HCT116 (cell line): ENCODE measurements at regions not wholly inside any gene's neighbourhood (a gene's known extent, or its start where the extent isn't known, plus 50 kb on each side); places are given as distances from the start of the nearest gene placed in this dataset.

Experiments
- ATAC-seq: fragments of 200-7000 bp; cut with Tn5 transposase; 2 replicates; pipeline ENCODE4 v1.9.1; 2020; ENCODE audit warnings: mild to moderate bottlenecking, moderate library complexity
- BruUV-seq: library from RNA; stranded (reverse); fragments of 400-500 nt; replicated peaks from 2 replicates; lab custom pipeline; 2021; lab: Mats Ljungman, UMichigan
- CTCF ChIA-PET: fragments of 300-600 bp; sonication (Branson Sonifier 250); formaldehyde crosslinking; loops from one replicate; lab custom pipeline; 2021; ENCODE audit warnings: antibody characterized with exemption; lab: Charles Lee
- POLR2A ChIA-PET: fragments of 300-600, 350-600 bp; sonication (Branson Sonifier 250); formaldehyde crosslinking; loops from one replicate; lab custom pipeline; 2021; ENCODE audit warnings: antibody characterized with exemption; lab: Charles Lee
- RAD21 ChIA-PET, 2 experiments: fragments of 300-600 bp; sonication (Branson Sonifier 250); formaldehyde crosslinking; loops; one replicate each; lab custom pipeline; 2023; ENCODE audit warnings: low total read pairs in 2 of 2; ENCODE audit not compliant: uncharacterized antibody in 2 of 2, unreplicated experiment in 2 of 2, low non-redundant PET in 1 of 2; lab: Charles Lee
- DNase-seq: peaks from one replicate; pipeline ENCODE4 v3.0.0-alpha.2; 2010; ENCODE audit warnings: low read depth, low spot score
- H2AFZ ChIP-seq: fragments of 200-600 bp; shearing (Covaris generic), sonication (generic); 2 replicates; pipeline ENCODE4 v1.6.1; 2017; ENCODE audit warnings: low read depth, mixed run types, mixed read lengths, antibody characterized with exemption, low read length; ENCODE audit not compliant: poor library complexity, severe bottlenecking
- H3K27ac ChIP-seq: 2 replicates; pipeline ENCODE4 v1.5.1; 2012; ENCODE audit warnings: low read depth, low read length
- H3K27me3 ChIP-seq: fragments of 200-600 bp; sonication (generic); 2 replicates; pipeline ENCODE4 v1.6.1; 2016; ENCODE audit warnings: mixed run types, low read length, mixed read lengths; ENCODE audit not compliant: insufficient read depth
- H3K36me3 ChIP-seq, 2 experiments: fragments of 200-500 bp in 1 of 2; fragments of 200-600 bp in 1 of 2; sonication (Bioruptor generic) in 1 of 2; sonication (generic) in 1 of 2; 2 replicates each; pipeline versions ENCODE4 v1.5.1 to v1.6.1; 2014 to 2016; ENCODE audit warnings: low read length in 2 of 2, inconsistent platforms in 1 of 2, mixed read lengths in 1 of 2, mixed run types in 1 of 2; ENCODE audit not compliant: insufficient read depth in 2 of 2, control insufficient read depth in 1 of 2
- H3K4me1 ChIP-seq, 2 experiments: fragments of 200-600 bp in 1 of 2; sonication (generic) in 1 of 2; 2 replicates each; pipeline versions ENCODE4 v1.5.1 to v1.6.1; 2012 to 2017; ENCODE audit warnings: low read length in 2 of 2, inconsistent platforms in 1 of 2, mild to moderate bottlenecking in 1 of 2, mixed read lengths in 1 of 2, mixed run types in 1 of 2, moderate library complexity in 1 of 2; ENCODE audit not compliant: insufficient read depth in 2 of 2, control insufficient read depth in 1 of 2
- H3K4me2 ChIP-seq: fragments of 200-600 bp; sonication (generic); 2 replicates; pipeline ENCODE4 v1.6.1; 2017; ENCODE audit warnings: mixed run types, low read length, mixed read lengths
- H3K4me3 ChIP-seq, 2 experiments: fragments of 200-600 bp in 1 of 2; sonication (generic) in 1 of 2; replicated peaks in 1 of 2; 2 replicates each; pipeline ENCODE4 v1.5.1; 2011 to 2016; ENCODE audit warnings: low read length in 2 of 2, control low read depth in 1 of 2, low read depth in 1 of 2, mild to moderate bottlenecking in 1 of 2, mixed read lengths in 1 of 2, mixed run types in 1 of 2
- H3K79me2 ChIP-seq: fragments of 200-600 bp; sonication (generic); 2 replicates; pipeline ENCODE4 v1.6.1; 2017; ENCODE audit warnings: mild to moderate bottlenecking, mixed run types, low read length, moderate library complexity, mixed read lengths; ENCODE audit not compliant: insufficient read depth
- H3K9ac ChIP-seq: fragments of 200-600 bp; sonication (generic); 2 replicates; pipeline ENCODE4 v1.6.1; 2016; ENCODE audit warnings: low read length, mixed read lengths
- H3K9me2 ChIP-seq: fragments of 200-600 bp; sonication (generic), shearing (Covaris generic); 2 replicates; pipeline ENCODE4 v1.6.1; 2017; ENCODE audit warnings: mixed run types, mild to moderate bottlenecking, moderate library complexity; ENCODE audit not compliant: insufficient read depth
- H3K9me3 ChIP-seq, 2 experiments: fragments of 200-500 bp in 1 of 2; fragments of 200-600 bp in 1 of 2; sonication (Bioruptor generic) in 1 of 2; sonication (generic) in 1 of 2; 2 replicates each; pipeline ENCODE4 v1.6.1; 2014 to 2017; ENCODE audit warnings: low read length in 2 of 2, mixed read lengths in 2 of 2, inconsistent platforms in 1 of 2, low read depth in 1 of 2, mild to moderate bottlenecking in 1 of 2, mixed run types in 1 of 2, moderate library complexity in 1 of 2; ENCODE audit not compliant: control insufficient read depth in 1 of 2, insufficient read depth in 1 of 2
- H4K20me1 ChIP-seq: fragments of 200-600 bp; sonication (generic), shearing (Covaris generic); 2 replicates; pipeline ENCODE4 v1.6.1; 2017; ENCODE audit warnings: mixed run types, mild to moderate bottlenecking, moderate library complexity; ENCODE audit not compliant: insufficient read depth
- CEBPB ChIP-seq: IDR thresholded peaks from 2 replicates; pipeline ENCODE4 v1.6.1; 2012; ENCODE audit warnings: low read depth
- EGR1 ChIP-seq: IDR thresholded peaks from 2 replicates; pipeline ENCODE4 v1.6.1; 2012; ENCODE audit warnings: low read depth
- EZH2phosphoT487 ChIP-seq: fragments of 200-600 bp; IDR thresholded peaks from 2 replicates; pipeline ENCODE4 v1.6.1; 2018; ENCODE audit warnings: antibody characterized with exemption, borderline replicate concordance
- JUND ChIP-seq: IDR thresholded peaks from 2 replicates; pipeline ENCODE4 v1.6.1; 2012
- POLR2AphosphoS5 ChIP-seq: IDR thresholded peaks from 2 replicates; pipeline ENCODE4 v1.6.1; 2011; ENCODE audit warnings: mild to moderate bottlenecking, low read depth, low read length, moderate library complexity
- SIN3A ChIP-seq: IDR thresholded peaks from 2 replicates; pipeline ENCODE4 v1.6.1; 2012; ENCODE audit warnings: low read depth
- SP1 ChIP-seq: IDR thresholded peaks from 2 replicates; pipeline ENCODE4 v1.6.1; 2012; ENCODE audit warnings: low read depth
- TCF7L2 ChIP-seq: IDR thresholded peaks from 2 replicates; pipeline ENCODE4 v1.7.0; 2011; ENCODE audit warnings: borderline replicate concordance, inconsistent platforms; ENCODE audit not compliant: insufficient read depth, insufficient read length; ENCODE audit errors: extremely low read depth
- YY1 ChIP-seq: IDR thresholded peaks from 2 replicates; pipeline ENCODE4 v1.6.1; 2011; ENCODE audit warnings: low read length, low read depth, moderate library complexity, mild to moderate bottlenecking; ENCODE audit not compliant: insufficient replicate concordance; ENCODE audit errors: extremely low read depth
- ZNF274 ChIP-seq: fragments of 200-500 bp; sonication (Bioruptor generic); IDR thresholded peaks from 2 replicates; pipeline ENCODE4 v1.6.1; 2014; ENCODE audit warnings: mild to moderate bottlenecking, low read depth, low read length, inconsistent platforms
- intact Hi-C: fragments of 100-400 bp; cut with micrococcal nuclease; formaldehyde crosslinking; loops from 2 replicates; pipeline ENCODE4 v1.10.0; 2022
- TF ChIP-seq, protein P1 (sequence below): IDR thresholded peaks from 2 replicates; pipeline ENCODE4 v1.6.1; 2012
- TF ChIP-seq, protein P2 (sequence below), 3 experiments: fragments of 200-600 bp in 1 of 3; sonication (generic) in 1 of 3; IDR thresholded peaks in 2 of 3; conservative IDR thresholded peaks in 1 of 3; 2 replicates each; pipeline ENCODE4 v1.5.1; 2012 to 2017; ENCODE audit warnings: low read depth in 2 of 3, low read length in 2 of 3, antibody characterized with exemption in 1 of 3, borderline replicate concordance in 1 of 3, control low read depth in 1 of 3, mild to moderate bottlenecking in 1 of 3, mixed read lengths in 1 of 3, mixed run types in 1 of 3, moderate library complexity in 1 of 3; ENCODE audit not compliant: insufficient read depth in 1 of 3
- TF ChIP-seq, protein P3 (sequence below): IDR thresholded peaks from 2 replicates; pipeline ENCODE4 v1.6.1; 2012; ENCODE audit warnings: low read depth

DNA sequence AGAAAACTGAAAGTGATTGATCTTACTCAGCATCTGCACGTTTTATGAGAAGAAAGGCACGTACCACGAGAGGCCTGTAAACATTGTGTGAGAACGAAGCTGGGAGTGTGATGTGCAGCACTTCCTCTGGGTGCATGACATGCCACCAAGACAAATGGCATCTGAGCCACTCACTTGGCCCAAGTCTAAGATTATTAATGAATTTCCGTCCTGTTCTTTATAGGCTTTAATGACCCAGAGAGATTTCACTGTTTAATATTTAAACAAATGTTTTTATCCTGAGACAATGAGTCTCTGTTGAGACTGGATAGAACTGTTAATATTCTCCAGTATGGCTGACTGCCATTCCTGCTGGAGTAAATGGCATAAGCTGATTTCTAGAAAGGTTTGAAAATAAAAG is 172.6 kb upstream of the PHACTR1 start:
- ChIA-PET POLR2A (no interaction called here), CTCF (no interaction called here), RAD21 (no interaction called here)
- no TSS peak for BruUV-seq
- no peak overlapping the region for H3K4me3 ChIP-seq
- no peak for DNase-seq
- H3K27ac ChIP-seq, result no peak overlapping the region
- H4K20me1 ChIP-seq, result no peaks in the 10 kb centered on the region
- no peak overlapping the region for H3K9ac ChIP-seq
- ATAC-seq, result no peak
- no peaks in the 10 kb centered on the region for H3K79me2 ChIP-seq
- H3K4me1 ChIP-seq, result peaks cover 3 to 10% of the 10 kb centered on the region in 2 experiments; a peak in 3 of 4 replicates
- H3K27me3 ChIP-seq, result no peaks in the 10 kb centered on the region
- no peaks in the 10 kb centered on the region for H3K9me3 ChIP-seq
- no peak overlapping the region for H2AFZ ChIP-seq
- intact Hi-C loops, result no loop called here
- no peaks in the 10 kb centered on the region for H3K36me3 ChIP-seq
- H3K9me2 ChIP-seq, result no peaks in the 10 kb centered on the region
- TF ChIP-seq, protein P1, sequence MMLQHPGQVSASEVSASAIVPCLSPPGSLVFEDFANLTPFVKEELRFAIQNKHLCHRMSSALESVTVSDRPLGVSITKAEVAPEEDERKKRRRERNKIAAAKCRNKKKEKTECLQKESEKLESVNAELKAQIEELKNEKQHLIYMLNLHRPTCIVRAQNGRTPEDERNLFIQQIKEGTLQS, result no peak
- TF ChIP-seq SIN3A, result no peak
- no peak overlapping the region for H3K4me2 ChIP-seq

GRCh38 chr6:12544821-12545565 is 171.6 kb upstream of the PHACTR1 start:
- intact Hi-C loops, result no loop called here
- ChIA-PET CTCF (no interaction called here), RAD21 (no interaction called here), POLR2A (no interaction called here)
- Histone ChIP-seq H3K4me2 (no peak overlapping the region), H3K9me2 (no peaks in the 10 kb centered on the region), H3K9me3 (no peaks in the 10 kb centered on the region), H3K27ac (no peak overlapping the region), H3K4me3 (no peak overlapping the region), H4K20me1 (no peaks in the 10 kb centered on the region), H3K36me3 (no peaks in the 10 kb centered on the region), H2AFZ (no peak overlapping the region), H3K4me1 (peaks cover 3 to 10% of the 10 kb centered on the region in 2 experiments; a peak in 3 of 4 replicates), H3K9ac (no peak overlapping the region), H3K79me2 (no peaks in the 10 kb centered on the region), H3K27me3 (no peaks in the 10 kb centered on the region)
- no TSS peak for BruUV-seq
- ATAC-seq, result no peak
- DNase-seq, result no peak
- TF ChIP-seq, protein P2, sequence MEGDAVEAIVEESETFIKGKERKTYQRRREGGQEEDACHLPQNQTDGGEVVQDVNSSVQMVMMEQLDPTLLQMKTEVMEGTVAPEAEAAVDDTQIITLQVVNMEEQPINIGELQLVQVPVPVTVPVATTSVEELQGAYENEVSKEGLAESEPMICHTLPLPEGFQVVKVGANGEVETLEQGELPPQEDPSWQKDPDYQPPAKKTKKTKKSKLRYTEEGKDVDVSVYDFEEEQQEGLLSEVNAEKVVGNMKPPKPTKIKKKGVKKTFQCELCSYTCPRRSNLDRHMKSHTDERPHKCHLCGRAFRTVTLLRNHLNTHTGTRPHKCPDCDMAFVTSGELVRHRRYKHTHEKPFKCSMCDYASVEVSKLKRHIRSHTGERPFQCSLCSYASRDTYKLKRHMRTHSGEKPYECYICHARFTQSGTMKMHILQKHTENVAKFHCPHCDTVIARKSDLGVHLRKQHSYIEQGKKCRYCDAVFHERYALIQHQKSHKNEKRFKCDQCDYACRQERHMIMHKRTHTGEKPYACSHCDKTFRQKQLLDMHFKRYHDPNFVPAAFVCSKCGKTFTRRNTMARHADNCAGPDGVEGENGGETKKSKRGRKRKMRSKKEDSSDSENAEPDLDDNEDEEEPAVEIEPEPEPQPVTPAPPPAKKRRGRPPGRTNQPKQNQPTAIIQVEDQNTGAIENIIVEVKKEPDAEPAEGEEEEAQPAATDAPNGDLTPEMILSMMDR (IDR thresholded peaks at IDR 0.05 in 2 of 3, conservative IDR thresholded peaks at IDR 0.05 in 1 of 3; ENCODE audit: borderline replicate concordance in 1 of 3, insufficient read depth in 1 of 3, low read depth in 2 of 3, low read length in 2 of 3), result no peak
- TF ChIP-seq TCF7L2, result no peak
- no peak for TF ChIP-seq EZH2phosphoT487
- TF ChIP-seq SP1, result no peak
- TF ChIP-seq ZNF274, result no peak
- TF ChIP-seq, protein P1, result no peak
- no peak for TF ChIP-seq EGR1
- TF ChIP-seq SIN3A, result no peak
- no peak for TF ChIP-seq YY1
- TF ChIP-seq, protein P3, sequence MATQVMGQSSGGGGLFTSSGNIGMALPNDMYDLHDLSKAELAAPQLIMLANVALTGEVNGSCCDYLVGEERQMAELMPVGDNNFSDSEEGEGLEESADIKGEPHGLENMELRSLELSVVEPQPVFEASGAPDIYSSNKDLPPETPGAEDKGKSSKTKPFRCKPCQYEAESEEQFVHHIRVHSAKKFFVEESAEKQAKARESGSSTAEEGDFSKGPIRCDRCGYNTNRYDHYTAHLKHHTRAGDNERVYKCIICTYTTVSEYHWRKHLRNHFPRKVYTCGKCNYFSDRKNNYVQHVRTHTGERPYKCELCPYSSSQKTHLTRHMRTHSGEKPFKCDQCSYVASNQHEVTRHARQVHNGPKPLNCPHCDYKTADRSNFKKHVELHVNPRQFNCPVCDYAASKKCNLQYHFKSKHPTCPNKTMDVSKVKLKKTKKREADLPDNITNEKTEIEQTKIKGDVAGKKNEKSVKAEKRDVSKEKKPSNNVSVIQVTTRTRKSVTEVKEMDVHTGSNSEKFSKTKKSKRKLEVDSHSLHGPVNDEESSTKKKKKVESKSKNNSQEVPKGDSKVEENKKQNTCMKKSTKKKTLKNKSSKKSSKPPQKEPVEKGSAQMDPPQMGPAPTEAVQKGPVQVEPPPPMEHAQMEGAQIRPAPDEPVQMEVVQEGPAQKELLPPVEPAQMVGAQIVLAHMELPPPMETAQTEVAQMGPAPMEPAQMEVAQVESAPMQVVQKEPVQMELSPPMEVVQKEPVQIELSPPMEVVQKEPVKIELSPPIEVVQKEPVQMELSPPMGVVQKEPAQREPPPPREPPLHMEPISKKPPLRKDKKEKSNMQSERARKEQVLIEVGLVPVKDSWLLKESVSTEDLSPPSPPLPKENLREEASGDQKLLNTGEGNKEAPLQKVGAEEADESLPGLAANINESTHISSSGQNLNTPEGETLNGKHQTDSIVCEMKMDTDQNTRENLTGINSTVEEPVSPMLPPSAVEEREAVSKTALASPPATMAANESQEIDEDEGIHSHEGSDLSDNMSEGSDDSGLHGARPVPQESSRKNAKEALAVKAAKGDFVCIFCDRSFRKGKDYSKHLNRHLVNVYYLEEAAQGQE, result no peak
- no peak for TF ChIP-seq CEBPB
- no peak for TF ChIP-seq JUND
- no peak for TF ChIP-seq POLR2AphosphoS5
